ENCODE measurements at regions not wholly inside any gene's neighbourhood (a gene's known extent, or its start where the extent isn't known, plus 50 kb on each side); places are given as distances from the start of the nearest gene placed in this dataset.

DNA sequence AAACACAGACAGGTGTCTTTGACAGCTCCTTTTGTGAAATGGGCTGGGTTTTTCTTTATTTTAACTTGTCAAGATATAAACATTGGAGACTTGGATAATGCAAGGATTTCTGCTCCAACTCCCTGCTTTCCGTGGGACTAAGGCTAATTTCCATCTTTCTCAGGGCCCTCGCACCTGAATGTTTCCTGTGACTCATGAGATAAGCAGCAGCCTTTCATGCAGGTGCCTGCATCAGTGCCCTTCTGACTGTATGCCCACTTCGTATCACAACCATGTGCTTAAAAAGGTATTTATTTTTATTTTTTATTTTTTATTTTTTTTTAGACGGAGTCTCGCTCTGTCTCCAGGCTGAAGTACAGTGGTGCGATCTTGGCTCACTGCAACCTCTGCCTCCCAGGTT, 736.1 kb downstream of the DOK5 start:
- H3K4me2 ChIP-seq (replicated peaks; ENCODE audit: low read depth, low read length, poor library complexity, severe bottlenecking), result no peak overlapping the region
- H3K9ac ChIP-seq (ENCODE audit: low read length), result no peak overlapping the region
- Mint-ChIP-seq H3K27me3 (no peaks in the 10 kb centered on the region), H3K4me1 (no peaks in the 10 kb centered on the region), H3K4me3 (no peak overlapping the region), H3K9me3 (ENCODE audit: insufficient read depth) (peaks cover 2% of the 10 kb centered on the region), H3K27ac (no peak overlapping the region)
- H2AFZ ChIP-seq (ENCODE audit: insufficient read depth, low read depth, low read length, poor library complexity, severe bottlenecking), result no peak overlapping the region
- intact Hi-C loops (cut with micrococcal nuclease), result no loop called here
- no peak for TF ChIP-seq CTCF (IDR thresholded peaks at IDR 0.05)
- H3K9me3 ChIP-seq (ENCODE audit: control extremely low read depth in 1 of 3, control insufficient read depth in 2 of 3, insufficient read depth in 1 of 3, low read length in 2 of 3), result peaks cover 0 to 6% (median 5%) of the 10 kb centered on the region in 3 donors
- no peak overlapping the region for H3K4me3 ChIP-seq (ENCODE audit: control extremely low read depth in 1 of 5, extremely low read depth in 1 of 5, insufficient read depth in 1 of 5, low read depth in 2 of 5, low read length in 4 of 5)
- no peaks in the 10 kb centered on the region for H4K20me1 ChIP-seq (ENCODE audit: control insufficient read depth, insufficient read depth, low read length, poor library complexity, severe bottlenecking)
- no peaks in the 10 kb centered on the region for H3K79me2 ChIP-seq (ENCODE audit: control insufficient read depth, insufficient read depth, low read length)
- CTCF ChIA-PET, result no interaction called here
- DNase-seq, result no peak
- 97% methylated on average over 3 of the region's 6 CpGs for WGBS (ENCODE audit: insufficient coverage)
- POLR2A ChIA-PET, result no interaction called here
- H3K4me1 ChIP-seq (ENCODE audit: control insufficient read depth in 2 of 2, insufficient read depth in 2 of 2, low read length in 2 of 2), result no peaks in the 10 kb centered on the region
- no peak overlapping the region for H3K27ac ChIP-seq (ENCODE audit: low read length in 2 of 2)
- no peak for ATAC-seq (ENCODE audit: low read depth)
- H3K36me3 ChIP-seq (replicated peaks in 1 of 2; ENCODE audit: control extremely low read depth in 1 of 2, control insufficient read depth in 1 of 2, extremely low read depth in 1 of 2, insufficient read depth in 2 of 2, low read length in 1 of 2), result no peaks in the 10 kb centered on the region
- no peaks in the 10 kb centered on the region for H3K27me3 ChIP-seq (replicated peaks in 1 of 4; ENCODE audit: control extremely low read depth in 1 of 4, control insufficient read depth in 3 of 4, insufficient read depth in 4 of 4, low read length in 3 of 4)

GRCh38 chr20:55205665-55206064, 730.3 kb downstream of the DOK5 start:
- no peak for TF ChIP-seq EZH2 (IDR thresholded peaks at IDR 0.05; ENCODE audit: borderline replicate concordance, insufficient read depth, low read depth, low read length, poor library complexity, severe bottlenecking)
- TF ChIP-seq CTCF (IDR thresholded peaks at IDR 0.05), result no peak
- Histone ChIP-seq H3K27me3 (replicated peaks in 1 of 4; ENCODE audit: control extremely low read depth in 1 of 4, control insufficient read depth in 3 of 4, insufficient read depth in 4 of 4, low read length in 3 of 4) (no peaks in the 10 kb centered on the region), H3K4me2 (replicated peaks; ENCODE audit: low read depth, low read length, poor library complexity, severe bottlenecking) (no peak overlapping the region), H3K9ac (ENCODE audit: low read length) (no peak overlapping the region), H2AFZ (ENCODE audit: insufficient read depth, low read depth, low read length, poor library complexity, severe bottlenecking) (no peak overlapping the region), H3K27ac (ENCODE audit: low read length in 2 of 2) (no peak overlapping the region), H3K9me3 (ENCODE audit: control extremely low read depth in 1 of 3, control insufficient read depth in 2 of 3, insufficient read depth in 1 of 3, low read length in 2 of 3) (peaks cover 0 to 3% (median 0%) of the 10 kb centered on the region in 3 donors), H3K4me3 (ENCODE audit: control extremely low read depth in 1 of 5, extremely low read depth in 1 of 5, insufficient read depth in 1 of 5, low read depth in 2 of 5, low read length in 4 of 5) (no peak overlapping the region), H3K4me1 (ENCODE audit: control insufficient read depth in 2 of 2, insufficient read depth in 2 of 2, low read length in 2 of 2) (no peaks in the 10 kb centered on the region), H4K20me1 (ENCODE audit: control insufficient read depth, insufficient read depth, low read length, poor library complexity, severe bottlenecking) (no peaks in the 10 kb centered on the region), H3K36me3 (replicated peaks in 1 of 2; ENCODE audit: control extremely low read depth in 1 of 2, control insufficient read depth in 1 of 2, extremely low read depth in 1 of 2, insufficient read depth in 2 of 2, low read length in 1 of 2) (no peaks in the 10 kb centered on the region), H3K79me2 (ENCODE audit: control insufficient read depth, insufficient read depth, low read length) (no peaks in the 10 kb centered on the region)
- Mint-ChIP-seq H3K4me3 (no peak overlapping the region), H3K27ac (no peak overlapping the region), H3K27me3 (no peaks in the 10 kb centered on the region), H3K4me1 (no peaks in the 10 kb centered on the region), H3K9me3 (ENCODE audit: insufficient read depth) (peaks cover 5% of the 10 kb centered on the region)
- intact Hi-C loops (cut with micrococcal nuclease), result no loop called here
- POLR2A ChIA-PET, result no interaction called here
- no peak for DNase-seq
- ATAC-seq (ENCODE audit: low read depth), result no peak
- CTCF ChIA-PET, result no interaction called here
